RWPE2 (cell line): ENCODE measurements at regions not wholly inside any gene's neighbourhood (a gene's known extent, or its start where the extent isn't known, plus 50 kb on each side); places are given as distances from the start of the nearest gene placed in this dataset.

Source experiments
- ATAC-seq: fragments of 200-7000 bp; cut with Tn5 transposase; 3 replicates; pipeline ENCODE4 v1.9.1; 2021; ENCODE audit warnings: low read depth
- DNase-seq: peaks from one replicate; pipeline ENCODE4 v3.0.0-alpha.2; 2020; ENCODE audit warnings: low spot score
- H3K27ac ChIP-seq: fragments of 450-650 bp; 2 replicates; pipeline ENCODE4 v1.5.1; 2017; ENCODE audit warnings: mild to moderate bottlenecking; ENCODE audit not compliant: poor library complexity, severe bottlenecking
- H3K27me3 ChIP-seq: fragments of 250-450 bp; sonication (Bioruptor Pico); 2 replicates; pipeline ENCODE4 v1.5.1; 2021; ENCODE audit warnings: mild to moderate bottlenecking, moderate library complexity; ENCODE audit not compliant: insufficient read depth, poor library complexity, severe bottlenecking
- H3K36me3 ChIP-seq: fragments of 250-450 bp; sonication (Bioruptor Pico); 2 replicates; pipeline ENCODE4 v1.5.1; 2020; ENCODE audit warnings: low read depth, mild to moderate bottlenecking, moderate library complexity
- H3K4me1 ChIP-seq: fragments of 250-450 bp; sonication (Bioruptor Pico); 2 replicates; pipeline ENCODE4 v1.5.1; 2021; ENCODE audit warnings: mild to moderate bottlenecking, moderate library complexity; ENCODE audit not compliant: insufficient read depth, poor library complexity, severe bottlenecking
- H3K4me3 ChIP-seq: fragments of 250-450 bp; sonication (Bioruptor Pico); 2 replicates; pipeline ENCODE4 v1.5.1; 2021; ENCODE audit warnings: mild to moderate bottlenecking, moderate library complexity; ENCODE audit not compliant: severe bottlenecking
- H3K9me3 ChIP-seq: fragments of 250-450 bp; sonication (Bioruptor Pico); 2 replicates; pipeline ENCODE4 v1.5.1; 2021; ENCODE audit warnings: mild to moderate bottlenecking, moderate library complexity; ENCODE audit not compliant: severe bottlenecking
- TF ChIP-seq, protein P1 (sequence below): fragments of 450-650 bp; IDR thresholded peaks from one replicate; pipeline ENCODE4 v1.5.1; 2017; ENCODE audit warnings: mild to moderate bottlenecking, moderate library complexity; ENCODE audit not compliant: poor library complexity, severe bottlenecking

DNA sequence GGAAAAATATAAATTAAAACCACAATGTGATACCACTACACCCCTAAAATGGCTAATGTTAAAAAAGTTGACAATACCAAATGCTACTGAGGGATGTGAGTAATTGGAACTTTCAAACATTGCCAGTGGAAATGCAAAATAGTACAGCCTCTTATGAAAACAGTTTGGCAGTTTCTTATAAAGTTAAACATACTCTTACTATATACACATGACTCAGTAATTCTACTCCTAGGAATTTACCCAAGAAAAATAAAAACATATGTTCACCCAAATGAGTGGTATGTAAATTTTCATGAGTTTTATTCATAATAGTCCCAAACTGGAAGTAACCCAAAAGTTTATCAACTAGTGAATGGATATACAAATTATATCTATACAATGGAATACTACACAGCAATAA, 228.0 kb downstream of the CYP26B1 start:
- Histone ChIP-seq H3K4me3 (no peak overlapping the region), H3K9me3 (peaks cover 5% of the 10 kb centered on the region), H3K36me3 (no peaks in the 10 kb centered on the region), H3K27me3 (no peaks in the 10 kb centered on the region), H3K4me1 (no peaks in the 10 kb centered on the region), H3K27ac (no peak overlapping the region)
- TF ChIP-seq, protein P1, sequence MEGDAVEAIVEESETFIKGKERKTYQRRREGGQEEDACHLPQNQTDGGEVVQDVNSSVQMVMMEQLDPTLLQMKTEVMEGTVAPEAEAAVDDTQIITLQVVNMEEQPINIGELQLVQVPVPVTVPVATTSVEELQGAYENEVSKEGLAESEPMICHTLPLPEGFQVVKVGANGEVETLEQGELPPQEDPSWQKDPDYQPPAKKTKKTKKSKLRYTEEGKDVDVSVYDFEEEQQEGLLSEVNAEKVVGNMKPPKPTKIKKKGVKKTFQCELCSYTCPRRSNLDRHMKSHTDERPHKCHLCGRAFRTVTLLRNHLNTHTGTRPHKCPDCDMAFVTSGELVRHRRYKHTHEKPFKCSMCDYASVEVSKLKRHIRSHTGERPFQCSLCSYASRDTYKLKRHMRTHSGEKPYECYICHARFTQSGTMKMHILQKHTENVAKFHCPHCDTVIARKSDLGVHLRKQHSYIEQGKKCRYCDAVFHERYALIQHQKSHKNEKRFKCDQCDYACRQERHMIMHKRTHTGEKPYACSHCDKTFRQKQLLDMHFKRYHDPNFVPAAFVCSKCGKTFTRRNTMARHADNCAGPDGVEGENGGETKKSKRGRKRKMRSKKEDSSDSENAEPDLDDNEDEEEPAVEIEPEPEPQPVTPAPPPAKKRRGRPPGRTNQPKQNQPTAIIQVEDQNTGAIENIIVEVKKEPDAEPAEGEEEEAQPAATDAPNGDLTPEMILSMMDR, result no peak
- no peak for ATAC-seq
- no peak for DNase-seq

- H3K4me3 ChIP-seq, result no peak overlapping the region
- DNase-seq (no peak), ATAC-seq (no peak)
- no peaks in the 10 kb centered on the region for H3K36me3 ChIP-seq
- TF ChIP-seq, protein P1, result no peak
- no peaks in the 10 kb centered on the region for H3K27me3 ChIP-seq
- H3K9me3 ChIP-seq, result peaks cover 3% of the 10 kb centered on the region
- no peak overlapping the region for H3K27ac ChIP-seq
- no peaks in the 10 kb centered on the region for H3K4me1 ChIP-seq
Observed at GRCh38 chr2:71910277-71910676, 237.4 kb downstream of the CYP26B1 start.

GRCh38 chr2:71908798-71909197, 238.9 kb downstream of the CYP26B1 start:
- no peaks in the 10 kb centered on the region for H3K27me3 ChIP-seq
- DNase-seq, result no peak
- TF ChIP-seq, protein P1, result no peak
- ATAC-seq, result no peak
- H3K9me3 ChIP-seq, result peaks cover 3% of the 10 kb centered on the region
- H3K36me3 ChIP-seq, result no peaks in the 10 kb centered on the region
- H3K4me1 ChIP-seq, result no peaks in the 10 kb centered on the region
- no peak overlapping the region for H3K4me3 ChIP-seq
- no peak overlapping the region for H3K27ac ChIP-seq

- peaks cover 3% of the 10 kb centered on the region for H3K9me3 ChIP-seq
- no peaks in the 10 kb centered on the region for H3K36me3 ChIP-seq
- DNase-seq (no peak), ATAC-seq (no peak)
- H3K27ac ChIP-seq, result no peak overlapping the region
- no peak overlapping the region for H3K4me3 ChIP-seq
- no peaks in the 10 kb centered on the region for H3K27me3 ChIP-seq
- TF ChIP-seq, protein P1, result no peak
- H3K4me1 ChIP-seq, result no peaks in the 10 kb centered on the region
Observed at GRCh38 chr2:71907503-71907902, 240.2 kb downstream of the CYP26B1 start.

GRCh38 chr2:71906357-71906973, 241.2 kb downstream of the CYP26B1 start:
- no peak for DNase-seq
- no peak for ATAC-seq
- H3K36me3 ChIP-seq, result no peaks in the 10 kb centered on the region
- H3K4me3 ChIP-seq, result no peak overlapping the region
- H3K9me3 ChIP-seq, result peaks cover 3% of the 10 kb centered on the region
- no peak overlapping the region for H3K27ac ChIP-seq
- H3K27me3 ChIP-seq, result no peaks in the 10 kb centered on the region
- no peaks in the 10 kb centered on the region for H3K4me1 ChIP-seq
- TF ChIP-seq, protein P1, result no peak
